T-helper 17 cell (primary cell): ENCODE measurements at regions not wholly inside any gene's neighbourhood (a gene's known extent, or its start where the extent isn't known, plus 50 kb on each side); places are given as distances from the start of the nearest gene placed in this dataset.

Source experiments
- ATAC-seq: fragments of 150-1000 bp; cut with Tn5 transposase; 2 replicates; pipeline ENCODE4 v1.10.0; 2021; ENCODE audit warnings: mild to moderate bottlenecking, moderate library complexity
- DNase-seq, 3 donors: peaks; one replicate each; pipeline versions ENCODE4 v3.0.0 to v3.0.0-alpha.2; 2020 to 2021
- H3K9me3 ChIP-seq: one replicate; pipeline ENCODE4 v1.7.0; 2013; ENCODE audit warnings: low read length, mild to moderate bottlenecking; ENCODE audit not compliant: control insufficient read depth, poor library complexity, severe bottlenecking
- H3K27ac Mint-ChIP-seq: one replicate; pipeline ENCODE4 v1.8.0; 2022; ENCODE audit warnings: mild to moderate bottlenecking, moderate library complexity, mixed read lengths
- H3K27me3 Mint-ChIP-seq: one replicate; pipeline ENCODE4 v1.8.0; 2022; ENCODE audit warnings: mixed read lengths
- H3K36me3 Mint-ChIP-seq: one replicate; pipeline ENCODE4 v1.8.0; 2022; ENCODE audit warnings: low read depth, mixed read lengths
- H3K4me1 Mint-ChIP-seq: one replicate; pipeline ENCODE4 v1.8.0; 2022; ENCODE audit warnings: mild to moderate bottlenecking, mixed read lengths
- H3K4me3 Mint-ChIP-seq: one replicate; pipeline ENCODE4 v1.8.0; 2022; ENCODE audit warnings: mild to moderate bottlenecking, moderate library complexity, mixed read lengths

DNA sequence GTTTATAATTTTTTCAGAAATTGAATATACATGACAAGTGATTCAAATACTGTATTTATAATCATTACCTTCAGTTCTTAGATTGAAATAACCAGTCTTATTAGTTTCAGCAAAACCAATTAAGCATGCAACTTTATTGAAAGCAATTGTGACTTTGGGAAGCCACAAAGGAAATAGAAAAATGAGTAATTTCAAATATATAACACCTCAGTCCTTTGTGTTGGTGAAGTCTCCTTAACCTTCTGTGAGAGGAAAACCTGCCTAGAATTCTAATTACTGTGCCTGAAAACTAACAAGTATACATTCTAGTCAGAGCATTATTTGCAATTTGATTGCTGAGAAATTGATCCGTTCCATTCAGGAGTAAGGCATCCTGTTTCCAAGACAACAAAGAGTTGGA lies 95.8 kb downstream of the S1PR1 start:
- H3K27me3 Mint-ChIP-seq = no peaks in the 10 kb centered on the region
- no peak overlapping the region for H3K27ac Mint-ChIP-seq
- no peak for ATAC-seq
- no peaks in the 10 kb centered on the region for H3K9me3 ChIP-seq
- H3K4me1 Mint-ChIP-seq = no peaks in the 10 kb centered on the region
- DNase-seq = no peak
- H3K36me3 Mint-ChIP-seq = no peaks in the 10 kb centered on the region
- H3K4me3 Mint-ChIP-seq = no peak overlapping the region

DNA sequence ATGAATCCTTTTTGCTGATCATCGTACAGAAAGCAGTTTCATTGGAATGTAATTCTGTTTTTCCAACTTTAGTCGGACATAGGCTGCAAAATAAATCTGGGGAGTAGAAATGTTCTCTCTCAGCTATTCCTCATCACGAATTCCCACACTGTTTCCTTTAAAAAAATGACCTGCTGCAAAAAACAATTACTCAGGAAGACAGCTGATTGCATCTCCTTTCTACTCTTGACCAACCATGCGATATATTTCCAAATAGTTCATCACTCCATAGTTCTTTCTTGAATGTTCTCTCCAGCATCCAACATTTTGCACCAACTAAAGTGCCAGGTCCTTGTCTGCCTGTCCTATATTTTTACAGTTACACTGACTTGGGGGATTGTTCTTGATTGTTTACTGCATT lies 96.4 kb downstream of the S1PR1 start:
- H3K9me3 ChIP-seq = no peaks in the 10 kb centered on the region
- Mint-ChIP-seq H3K4me1 (no peaks in the 10 kb centered on the region), H3K36me3 (no peaks in the 10 kb centered on the region), H3K27ac (no peak overlapping the region), H3K27me3 (no peaks in the 10 kb centered on the region), H3K4me3 (no peak overlapping the region)
- DNase-seq (no peak), ATAC-seq (no peak)

DNA sequence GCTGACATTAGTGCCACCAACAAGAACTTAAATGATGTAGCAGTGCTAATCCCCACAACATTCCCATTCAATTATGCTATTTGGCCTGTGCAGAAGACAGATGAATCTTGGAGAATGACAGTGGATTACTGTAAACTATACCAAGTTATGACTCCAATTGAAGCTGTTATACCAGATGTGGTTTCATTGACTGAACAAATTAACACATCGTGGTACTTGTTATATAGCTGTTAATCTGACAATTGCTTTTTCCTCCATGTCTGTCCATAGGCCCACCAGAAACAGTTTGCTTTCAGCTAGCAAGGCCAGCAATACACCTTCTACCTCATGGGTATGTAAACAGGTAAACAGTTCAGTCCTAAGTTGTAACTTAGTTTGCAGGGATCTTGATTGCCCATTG lies 101.1 kb downstream of the S1PR1 start:
- ATAC-seq (no peak), DNase-seq (no peak)
- Mint-ChIP-seq H3K27ac (no peak overlapping the region), H3K36me3 (peaks cover 5% of the 10 kb centered on the region), H3K4me1 (no peaks in the 10 kb centered on the region), H3K4me3 (no peak overlapping the region), H3K27me3 (no peaks in the 10 kb centered on the region)
- H3K9me3 ChIP-seq = no peaks in the 10 kb centered on the region

- DNase-seq (no peak), ATAC-seq (no peak)
- H3K27ac Mint-ChIP-seq = no peak overlapping the region
- no peaks in the 10 kb centered on the region for H3K4me1 Mint-ChIP-seq
- H3K9me3 ChIP-seq = no peaks in the 10 kb centered on the region
- H3K4me3 Mint-ChIP-seq = no peak overlapping the region
- peaks cover 5% of the 10 kb centered on the region for H3K36me3 Mint-ChIP-seq
- no peaks in the 10 kb centered on the region for H3K27me3 Mint-ChIP-seq
These were observed 102.1 kb downstream of the S1PR1 start for GRCh38 chr1:101338714-101339430.

- DNase-seq (no peak), ATAC-seq (no peak)
- H3K4me1 Mint-ChIP-seq = peaks cover 25% of the 10 kb centered on the region
These were observed 107.9 kb downstream of the S1PR1 start for GRCh38 chr1:101344745-101345144.

DNA sequence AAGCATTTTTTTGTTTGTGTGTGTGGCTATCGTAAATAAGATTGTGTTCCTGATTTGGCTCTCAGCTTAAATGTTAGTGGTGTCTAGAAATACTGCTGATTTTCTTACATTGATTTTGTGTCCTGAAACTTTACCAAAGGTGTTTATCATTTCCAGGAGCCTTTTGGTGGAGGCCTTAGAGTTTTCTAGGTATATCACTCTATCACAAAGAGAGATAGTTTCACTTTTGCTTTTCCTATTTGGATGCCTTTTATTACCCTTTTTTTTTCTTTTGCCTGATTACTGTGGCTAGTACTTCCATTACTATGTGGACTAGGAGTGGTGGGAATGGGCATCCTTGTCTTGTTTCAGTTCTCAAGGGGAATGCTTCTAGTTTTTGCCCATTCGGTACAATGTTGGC lies 109.6 kb downstream of the S1PR1 start:
- Mint-ChIP-seq H3K36me3 (peaks cover 2% of the 10 kb centered on the region), H3K27ac (peak overlapping the region; percentile 41), H3K27me3 (no peaks in the 10 kb centered on the region), H3K4me3 (peak overlapping the region; percentile 77), H3K4me1 (peaks cover 27% of the 10 kb centered on the region)
- DNase-seq (no peak), ATAC-seq (no peak)
- no peaks in the 10 kb centered on the region for H3K9me3 ChIP-seq

More at GRCh38 chr1:101344745-101345144, 107.9 kb downstream of the S1PR1 start:
- Mint-ChIP-seq H3K27ac (no peak overlapping the region), H3K4me3 (peak overlapping the region; percentile 8), H3K27me3 (no peaks in the 10 kb centered on the region), H3K36me3 (peaks cover 4% of the 10 kb centered on the region)
- no peaks in the 10 kb centered on the region for H3K9me3 ChIP-seq

DNA sequence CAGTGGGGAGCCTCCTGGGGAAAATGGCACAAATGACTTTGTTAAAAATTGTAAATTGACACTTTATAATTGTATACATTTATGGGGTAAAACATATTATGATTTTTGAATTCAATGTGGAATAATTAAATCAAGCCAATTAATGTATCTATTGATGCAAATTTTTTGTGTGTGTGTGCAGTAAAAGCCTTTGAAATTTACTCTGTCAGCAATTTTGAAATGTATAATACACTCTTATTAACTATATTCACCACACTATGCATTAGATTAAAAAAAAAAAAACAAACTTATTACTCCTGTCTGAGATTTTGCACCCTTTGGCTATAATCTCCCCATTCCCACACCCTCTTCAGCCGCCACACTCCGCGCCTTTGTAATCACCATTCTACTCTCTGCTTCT lies 119.2 kb downstream of the S1PR1 start:
- no peak for ATAC-seq
- Mint-ChIP-seq H3K27me3 (no peaks in the 10 kb centered on the region), H3K36me3 (no peaks in the 10 kb centered on the region), H3K27ac (no peak overlapping the region), H3K4me3 (no peak overlapping the region), H3K4me1 (peaks cover 13% of the 10 kb centered on the region)
- H3K9me3 ChIP-seq = no peaks in the 10 kb centered on the region
- no peak for DNase-seq

GRCh38 chr1:101356604-101357443 lies 120.0 kb downstream of the S1PR1 start:
- ATAC-seq (no peak), DNase-seq (no peak)
- H3K36me3 Mint-ChIP-seq = no peaks in the 10 kb centered on the region
- H3K9me3 ChIP-seq = no peaks in the 10 kb centered on the region
- no peak overlapping the region for H3K4me3 Mint-ChIP-seq
- H3K27ac Mint-ChIP-seq = peak overlapping the region; percentile 92
- H3K4me1 Mint-ChIP-seq = peaks cover 11% of the 10 kb centered on the region
- H3K27me3 Mint-ChIP-seq = no peaks in the 10 kb centered on the region

DNA sequence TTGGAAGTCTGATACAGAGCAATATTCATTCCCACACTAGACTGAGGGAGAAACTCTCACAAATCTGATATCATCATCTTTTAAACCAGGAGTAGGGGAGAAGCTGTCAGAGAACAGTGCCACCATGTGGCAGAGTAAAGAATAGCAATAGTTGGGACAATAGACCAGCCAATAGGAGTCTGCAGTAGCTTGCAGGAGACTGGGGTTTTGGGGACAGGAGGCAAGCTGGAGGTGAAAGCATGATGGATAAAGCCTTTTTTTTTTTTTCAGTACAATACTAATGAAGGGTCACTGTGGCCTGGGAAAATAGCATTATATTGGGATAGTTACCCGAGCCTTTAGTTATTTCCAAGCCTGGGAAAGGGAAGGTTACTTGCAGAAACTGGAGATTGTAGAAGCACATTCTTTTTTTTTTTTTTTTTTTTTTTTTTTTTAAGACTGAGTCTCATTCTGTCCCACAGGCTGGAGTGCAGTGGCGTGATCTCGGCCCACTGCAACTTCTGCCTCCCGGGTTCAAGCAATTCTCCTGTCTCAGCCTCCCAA lies 120.7 kb downstream of the S1PR1 start:
- peak overlapping the region; percentile 92 for H3K27ac Mint-ChIP-seq

GRCh38 chr1:101360506-101360905 lies 123.7 kb downstream of the S1PR1 start:
- Mint-ChIP-seq H3K36me3 (no peaks in the 10 kb centered on the region), H3K27ac (no peak overlapping the region), H3K4me3 (no peak overlapping the region)

More for the DNA sequence above, 120.7 kb downstream of the S1PR1 start:
- Mint-ChIP-seq H3K27me3 (no peaks in the 10 kb centered on the region), H3K4me1 (peaks cover 10% of the 10 kb centered on the region), H3K36me3 (no peaks in the 10 kb centered on the region), H3K4me3 (no peak overlapping the region)
- peak; percentile 22 to 61 (median 41) for DNase-seq
- H3K9me3 ChIP-seq = no peaks in the 10 kb centered on the region
- peak; percentile 99 for ATAC-seq

DNA sequence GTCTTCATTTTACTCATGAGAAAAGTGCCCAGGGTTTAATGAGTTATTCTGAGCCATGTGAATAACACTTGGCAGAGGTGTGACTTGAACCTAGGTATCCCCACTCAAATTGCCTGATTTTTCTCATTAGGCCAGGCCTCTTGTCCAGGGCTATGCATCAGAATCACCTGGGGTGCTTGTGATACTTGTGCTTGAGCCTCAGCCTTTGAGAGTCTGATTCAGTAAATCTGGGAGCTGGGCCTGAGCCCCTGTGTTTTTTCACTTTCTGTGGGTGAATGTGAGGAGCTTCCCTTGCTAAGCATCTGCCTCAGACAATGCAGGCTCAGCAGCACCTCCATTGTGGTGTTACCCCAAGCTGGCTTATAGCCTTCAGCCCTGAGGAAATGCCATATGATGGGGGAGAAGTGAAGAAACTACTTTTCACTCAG lies 127.1 kb downstream of the S1PR1 start:
- no peak overlapping the region for H3K27ac Mint-ChIP-seq
- no peaks in the 10 kb centered on the region for H3K4me1 Mint-ChIP-seq
- no peaks in the 10 kb centered on the region for H3K36me3 Mint-ChIP-seq
- no peak overlapping the region for H3K4me3 Mint-ChIP-seq
- H3K27me3 Mint-ChIP-seq = no peaks in the 10 kb centered on the region
- ATAC-seq (no peak), DNase-seq (no peak)
- no peaks in the 10 kb centered on the region for H3K9me3 ChIP-seq

More at GRCh38 chr1:101360506-101360905, 123.7 kb downstream of the S1PR1 start:
- H3K9me3 ChIP-seq = no peaks in the 10 kb centered on the region
- peaks cover 7% of the 10 kb centered on the region for H3K4me1 Mint-ChIP-seq
- DNase-seq = no peak
- no peaks in the 10 kb centered on the region for H3K27me3 Mint-ChIP-seq
- ATAC-seq = no peak

DNA sequence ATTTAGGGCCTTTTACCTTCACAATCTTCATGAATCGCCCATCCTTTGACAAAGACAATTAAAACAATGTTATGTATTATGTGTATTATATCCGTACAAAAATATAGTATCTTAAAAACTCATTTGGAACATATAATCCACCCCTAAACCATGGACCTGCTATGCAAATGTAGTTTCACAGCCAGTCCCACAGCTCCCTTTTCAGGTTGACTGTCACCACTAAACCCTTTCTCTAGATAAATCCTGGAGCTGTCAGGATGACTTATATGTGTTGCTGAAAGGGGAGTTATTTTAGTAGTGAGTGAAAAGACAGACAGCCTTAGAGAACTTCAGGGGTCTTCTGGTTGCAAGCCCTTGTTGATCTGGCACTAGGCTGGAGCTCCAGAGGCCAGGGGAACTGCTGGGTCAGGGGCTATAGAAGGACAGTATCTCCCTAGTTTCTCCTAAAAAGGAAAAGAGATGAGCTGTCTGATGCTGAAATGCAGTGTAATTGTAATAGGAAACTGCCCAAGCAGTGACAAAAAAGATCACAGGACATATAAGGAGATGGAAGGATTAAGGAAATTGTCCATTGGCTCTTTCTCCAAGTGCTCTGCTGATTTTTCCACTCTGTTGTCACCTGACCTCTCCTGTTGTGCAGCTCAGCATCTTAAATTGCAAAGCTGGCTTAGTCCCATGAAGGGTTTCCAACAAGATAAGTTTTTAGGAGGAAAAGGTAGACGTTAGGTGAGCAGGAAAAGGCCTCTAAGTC lies 127.7 kb downstream of the S1PR1 start:
- H3K4me1 Mint-ChIP-seq = no peaks in the 10 kb centered on the region
- DNase-seq (no peak), ATAC-seq (no peak)
- H3K27me3 Mint-ChIP-seq = no peaks in the 10 kb centered on the region
- no peaks in the 10 kb centered on the region for H3K9me3 ChIP-seq
- no peak overlapping the region for H3K27ac Mint-ChIP-seq
- H3K36me3 Mint-ChIP-seq = no peaks in the 10 kb centered on the region
- H3K4me3 Mint-ChIP-seq = no peak overlapping the region

GRCh38 chr1:101365186-101365585 lies 128.4 kb downstream of the S1PR1 start:
- H3K27me3 Mint-ChIP-seq = no peaks in the 10 kb centered on the region

More at GRCh38 chr1:101365186-101365585, 128.4 kb downstream of the S1PR1 start:
- no peaks in the 10 kb centered on the region for H3K9me3 ChIP-seq
- no peak overlapping the region for H3K27ac Mint-ChIP-seq
- DNase-seq = no peak
- H3K36me3 Mint-ChIP-seq = no peaks in the 10 kb centered on the region
- H3K4me3 Mint-ChIP-seq = no peak overlapping the region
- ATAC-seq = no peak
- H3K4me1 Mint-ChIP-seq = no peaks in the 10 kb centered on the region
